Gastroesophageal sphincter (tissue), 4 donors: ENCODE measurements at regions not wholly inside any gene's neighbourhood (a gene's known extent, or its start where the extent isn't known, plus 50 kb on each side); places are given as distances from the start of the nearest gene placed in this dataset.

Source experiments
- ATAC-seq: fragments of 150-250 bp; one replicate; pipeline ENCODE4 v1.9.1; 2016; ENCODE audit warnings: mild to moderate bottlenecking, moderate library complexity
- H3K27ac ChIP-seq, 4 donors: fragments of 200-600 bp; sonication (generic) in 3 of 4; 1 replicate in 3 of 4; 2 replicates in 1 of 4; pipeline ENCODE4 v1.5.1; 2016 to 2019
- H3K27me3 ChIP-seq: fragments of 200-600 bp; sonication (generic); one replicate; pipeline ENCODE4 v1.5.1; 2019
- H3K36me3 ChIP-seq, 2 donors: fragments of 200-600 bp; sonication (generic); one replicate each; pipeline ENCODE4 v1.5.1; 2019; ENCODE audit warnings: control low read depth in 1 of 2
- H3K4me1 ChIP-seq, 3 donors: fragments of 200-600 bp; sonication (generic); 1 replicate in 2 of 3; 2 replicates in 1 of 3; pipeline ENCODE4 v1.5.1; 2016 to 2019; ENCODE audit warnings: control low read depth in 2 of 3
- H3K4me3 ChIP-seq, 2 donors: fragments of 200-600 bp; sonication (generic); one replicate each; pipeline ENCODE4 v1.5.1; 2019; ENCODE audit warnings: mild to moderate bottlenecking in 1 of 2, moderate library complexity in 1 of 2
- H3K9me3 ChIP-seq, 3 donors: fragments of 200-600 bp; sonication (generic); one replicate each; pipeline ENCODE4 v1.5.1; 2017 to 2019; ENCODE audit warnings: control low read depth in 2 of 3
- EP300 ChIP-seq: sonication (generic); formaldehyde crosslinking; IDR thresholded peaks from one replicate; pipeline ENCODE4 v1.6.1; 2017; ENCODE audit warnings: antibody characterized with exemption, mild to moderate bottlenecking
- POLR2A ChIP-seq, 2 donors: fragments of 450-650 bp; IDR thresholded peaks; one replicate each; pipeline ENCODE4 v1.6.1; 2017; ENCODE audit warnings: antibody characterized with exemption in 2 of 2, mild to moderate bottlenecking in 2 of 2, moderate library complexity in 1 of 2
- POLR2AphosphoS5 ChIP-seq: sonication (generic); formaldehyde crosslinking; IDR thresholded peaks from one replicate; pipeline ENCODE4 v1.6.1; 2017; ENCODE audit warnings: antibody characterized with exemption
- WGBS, 2 donors: methylation state at CpG; one replicate each; pipeline ENCODE4 v1.1.5; 2018; ENCODE audit warnings: low coverage in 1 of 2; 5-methylcytosine and 5-hydroxymethylcytosine counted together
- TF ChIP-seq, protein P1 (sequence below), 4 experiments: fragments of 200-600 bp in 2 of 4; fragments of 450-650 bp in 2 of 4; sonication (generic) in 1 of 4; IDR thresholded peaks; one replicate each; pipeline ENCODE4 v1.5.1; 2017 to 2019; ENCODE audit warnings: antibody characterized with exemption in 4 of 4, mild to moderate bottlenecking in 2 of 4, moderate library complexity in 2 of 4

DNA sequence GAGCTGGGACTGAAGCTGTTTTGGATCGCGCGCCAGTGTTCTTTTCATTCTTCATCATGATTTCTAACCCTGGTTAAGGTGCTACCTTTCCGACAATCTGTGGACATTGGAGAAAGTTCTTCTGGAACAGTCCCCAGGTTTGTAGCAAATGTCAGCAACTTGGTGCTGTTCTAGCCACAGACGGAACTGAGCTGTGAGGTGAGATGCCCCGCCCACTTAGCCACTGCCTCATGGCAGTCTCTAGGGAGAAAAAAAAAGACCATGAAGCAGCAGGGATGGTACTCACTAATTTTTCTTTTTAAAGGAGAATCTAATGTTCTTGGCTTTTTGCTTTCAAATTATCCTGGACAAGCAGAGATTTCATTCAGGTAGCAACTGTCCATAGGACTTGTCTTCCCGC lies 72.1 kb upstream of the STK32A start:
- no peaks in the 10 kb centered on the region for H3K4me1 ChIP-seq
- no peaks in the 10 kb centered on the region for H3K36me3 ChIP-seq
- no peak overlapping the region for H3K4me3 ChIP-seq
- no peaks in the 10 kb centered on the region for H3K9me3 ChIP-seq
- H3K27ac ChIP-seq = no peak overlapping the region
- WGBS, 2 donors = 72 to 89% methylated on average over 3 to 7 of the region's 7 CpGs
- TF ChIP-seq EP300 (no peak), POLR2AphosphoS5 (no peak), POLR2A (IDR thresholded peaks at IDR 0.05) (no peak)
- TF ChIP-seq, protein P1, sequence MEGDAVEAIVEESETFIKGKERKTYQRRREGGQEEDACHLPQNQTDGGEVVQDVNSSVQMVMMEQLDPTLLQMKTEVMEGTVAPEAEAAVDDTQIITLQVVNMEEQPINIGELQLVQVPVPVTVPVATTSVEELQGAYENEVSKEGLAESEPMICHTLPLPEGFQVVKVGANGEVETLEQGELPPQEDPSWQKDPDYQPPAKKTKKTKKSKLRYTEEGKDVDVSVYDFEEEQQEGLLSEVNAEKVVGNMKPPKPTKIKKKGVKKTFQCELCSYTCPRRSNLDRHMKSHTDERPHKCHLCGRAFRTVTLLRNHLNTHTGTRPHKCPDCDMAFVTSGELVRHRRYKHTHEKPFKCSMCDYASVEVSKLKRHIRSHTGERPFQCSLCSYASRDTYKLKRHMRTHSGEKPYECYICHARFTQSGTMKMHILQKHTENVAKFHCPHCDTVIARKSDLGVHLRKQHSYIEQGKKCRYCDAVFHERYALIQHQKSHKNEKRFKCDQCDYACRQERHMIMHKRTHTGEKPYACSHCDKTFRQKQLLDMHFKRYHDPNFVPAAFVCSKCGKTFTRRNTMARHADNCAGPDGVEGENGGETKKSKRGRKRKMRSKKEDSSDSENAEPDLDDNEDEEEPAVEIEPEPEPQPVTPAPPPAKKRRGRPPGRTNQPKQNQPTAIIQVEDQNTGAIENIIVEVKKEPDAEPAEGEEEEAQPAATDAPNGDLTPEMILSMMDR (IDR thresholded peaks at IDR 0.05) = no peak
- ATAC-seq = no peak
- no peaks in the 10 kb centered on the region for H3K27me3 ChIP-seq

DNA sequence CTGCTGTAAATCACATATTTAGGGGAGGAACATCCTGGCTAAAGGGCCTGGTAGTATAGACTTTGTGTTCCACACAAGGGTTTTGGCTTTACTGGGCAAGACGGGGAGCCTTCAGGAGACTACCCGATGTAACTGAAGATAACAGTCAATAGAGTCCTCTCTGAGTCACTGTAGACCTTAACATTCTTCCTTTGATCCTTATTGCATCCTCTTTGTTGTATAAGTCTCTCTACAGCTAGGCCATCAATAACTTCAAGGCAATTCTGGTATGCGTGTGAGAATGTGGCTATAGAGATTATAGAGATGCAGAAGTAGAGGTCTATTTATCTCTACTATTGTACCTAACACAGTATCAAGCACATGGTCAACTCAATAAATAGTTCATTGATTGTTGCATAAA lies 67.3 kb upstream of the STK32A start:
- ATAC-seq = no peak
- Histone ChIP-seq H3K4me3 (no peak overlapping the region), H3K36me3 (no peaks in the 10 kb centered on the region), H3K9me3 (no peaks in the 10 kb centered on the region), H3K27ac (no peak overlapping the region), H3K4me1 (peaks cover 0 to 12% (median 4%) of the 10 kb centered on the region in 3 donors), H3K27me3 (no peaks in the 10 kb centered on the region)
- 77 to 95% methylated on average over 3 of the region's 3 CpGs for WGBS, 2 donors
- TF ChIP-seq, protein P1 (IDR thresholded peaks at IDR 0.05) = no peak
- TF ChIP-seq POLR2A (IDR thresholded peaks at IDR 0.05) (no peak), EP300 (no peak), POLR2AphosphoS5 (no peak)

DNA sequence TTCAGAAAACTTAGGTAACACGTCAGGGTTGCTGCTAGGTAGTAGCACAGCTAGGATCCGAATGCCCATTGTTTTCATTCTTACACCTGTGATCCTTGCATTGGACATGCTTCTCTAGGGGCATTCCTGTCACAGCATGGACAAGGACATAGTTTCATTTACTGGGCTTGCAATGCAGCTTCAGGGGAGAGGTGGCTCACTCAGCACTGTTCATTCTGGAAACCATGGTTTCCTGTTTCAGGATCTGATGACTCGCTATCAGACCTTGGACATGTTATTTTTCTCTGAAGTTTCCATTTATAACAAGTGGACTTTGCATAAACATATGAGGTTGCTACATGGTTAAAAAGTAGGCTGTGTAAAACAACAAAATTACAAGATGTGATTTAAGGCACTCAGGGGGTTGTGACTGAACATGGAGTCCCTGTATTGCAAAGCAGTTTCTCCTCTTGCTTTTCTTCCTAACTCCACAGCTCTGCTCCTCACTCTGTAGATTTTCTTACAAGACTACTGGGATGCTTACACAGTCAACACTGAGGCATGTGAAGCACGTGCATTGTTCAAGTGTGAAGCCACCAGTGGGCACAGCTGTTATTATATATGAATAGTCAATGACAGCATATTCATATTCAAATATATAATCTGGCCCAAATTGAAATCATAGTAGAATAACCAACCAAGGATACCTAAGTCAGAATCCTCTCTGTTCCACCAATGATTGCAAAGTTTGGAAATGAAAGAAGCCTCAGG lies 66.1 kb upstream of the STK32A start:
- H3K4me1 ChIP-seq = peaks cover 0 to 12% (median 4%) of the 10 kb centered on the region in 3 donors
- no peaks in the 10 kb centered on the region for H3K27me3 ChIP-seq
- no peaks in the 10 kb centered on the region for H3K36me3 ChIP-seq
- no peaks in the 10 kb centered on the region for H3K9me3 ChIP-seq
- ATAC-seq = no peak
- TF ChIP-seq POLR2A (IDR thresholded peaks at IDR 0.05) = no peak
- TF ChIP-seq, protein P1 (IDR thresholded peaks at IDR 0.05) = no peak
- no peak for TF ChIP-seq EP300
- no peak overlapping the region for H3K27ac ChIP-seq
- H3K4me3 ChIP-seq = no peak overlapping the region
- WGBS, 2 donors = 45 to 65% methylated on average over 4 of the region's 4 CpGs

DNA sequence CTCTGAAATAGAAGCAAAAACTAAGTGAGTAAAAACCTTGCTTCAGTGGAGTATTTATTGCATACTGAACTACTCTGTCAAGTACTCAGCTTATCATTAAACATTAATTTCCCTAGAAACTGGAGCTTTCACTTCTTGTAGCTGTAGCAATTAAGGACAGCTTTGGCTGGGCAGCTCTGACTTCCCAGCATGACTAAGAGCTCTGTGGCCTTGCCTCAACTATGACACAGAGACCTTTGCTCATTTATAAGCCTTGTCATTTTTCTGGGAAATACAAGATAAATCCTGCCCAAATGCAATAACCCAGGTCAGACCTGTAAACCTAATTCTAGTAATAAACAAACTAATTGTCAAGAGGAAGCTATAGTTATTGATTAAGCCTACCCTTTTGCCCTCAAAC lies 65.4 kb upstream of the STK32A start:
- Histone ChIP-seq H3K27ac (no peak overlapping the region), H3K9me3 (no peaks in the 10 kb centered on the region), H3K27me3 (no peaks in the 10 kb centered on the region), H3K36me3 (no peaks in the 10 kb centered on the region), H3K4me3 (no peak overlapping the region), H3K4me1 (peaks cover 0 to 12% (median 4%) of the 10 kb centered on the region in 3 donors)
- TF ChIP-seq POLR2A (IDR thresholded peaks at IDR 0.05) (no peak), EP300 (no peak), POLR2AphosphoS5 (no peak)
- TF ChIP-seq, protein P1 (IDR thresholded peaks at IDR 0.05) = no peak
- ATAC-seq = no peak

DNA sequence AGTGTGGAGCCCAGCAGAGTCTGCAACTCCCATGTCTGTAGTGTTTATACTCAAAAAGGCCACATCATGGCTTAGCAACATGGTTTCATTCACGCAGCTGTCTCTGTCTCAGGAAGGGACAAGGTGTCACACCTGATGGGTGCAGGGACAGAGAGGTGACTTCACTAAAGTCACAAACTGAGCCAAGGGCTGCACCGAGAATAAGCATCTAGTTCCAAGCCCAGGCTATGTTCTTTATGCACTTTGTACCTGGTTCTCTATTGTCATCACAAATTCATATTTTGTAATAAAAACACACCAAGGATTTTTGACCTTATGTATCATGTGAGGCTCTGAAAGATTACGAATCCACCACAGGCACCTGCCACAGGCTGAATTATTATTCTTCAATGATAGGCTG lies 64.9 kb upstream of the STK32A start:
- whole genome bisulfite sequencing, 2 donors = 46 to 57% methylated on average over 1 to 3 of the region's 3 CpGs
- H3K27ac ChIP-seq = no peak overlapping the region
- no peaks in the 10 kb centered on the region for H3K36me3 ChIP-seq
- no peaks in the 10 kb centered on the region for H3K27me3 ChIP-seq
- H3K4me3 ChIP-seq = no peak overlapping the region
- no peak for TF ChIP-seq POLR2AphosphoS5
- no peak for TF ChIP-seq EP300
- no peaks in the 10 kb centered on the region for H3K9me3 ChIP-seq
- no peak for ATAC-seq
- peaks cover 0 to 12% (median 4%) of the 10 kb centered on the region in 3 donors for H3K4me1 ChIP-seq
